ENCODE measurements at regions not wholly inside any gene's neighbourhood (a gene's known extent, or its start where the extent isn't known, plus 50 kb on each side); places are given as distances from the start of the nearest gene placed in this dataset.

DNA sequence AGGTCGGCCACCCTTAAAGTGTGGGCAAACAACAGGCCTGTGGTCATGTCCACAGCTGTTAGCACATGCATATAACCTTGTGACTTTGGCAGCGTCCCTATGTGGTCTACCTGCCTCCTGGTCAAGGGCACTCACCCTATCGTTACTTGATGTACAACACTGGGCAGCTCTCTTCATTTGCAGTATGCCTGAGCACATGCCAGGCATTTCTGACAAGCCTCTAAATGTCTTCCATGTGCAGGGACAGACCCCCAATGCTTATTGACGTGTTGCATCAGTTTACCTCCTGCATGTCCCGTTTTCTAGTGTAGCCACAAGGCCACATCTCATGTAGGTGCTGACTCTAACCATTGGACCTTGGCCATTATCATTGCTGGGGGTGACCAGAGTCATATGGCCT lies 731.7 kb upstream of the MIR17HG start:
- Histone ChIP-seq H3K79me2 (no peaks in the 10 kb centered on the region), H3K9me3 (ENCODE audit: low read depth) (no peaks in the 10 kb centered on the region), H3K9me2 (replicated peaks; ENCODE audit: insufficient read depth) (no peaks in the 10 kb centered on the region), H4K20me1 (ENCODE audit: insufficient read depth, poor library complexity, severe bottlenecking) (no peaks in the 10 kb centered on the region), H3K27me3 (no peaks in the 10 kb centered on the region), H3K4me1 (ENCODE audit: insufficient read depth) (no peaks in the 10 kb centered on the region), H3K27ac (no peak overlapping the region), H3K4me2 (no peak overlapping the region), H2AFZ (no peak overlapping the region), H3K4me3 (no peak overlapping the region), H3K36me3 (replicated peaks; ENCODE audit: insufficient read depth, low read depth) (no peaks in the 10 kb centered on the region)
- TF ChIP-seq EZH2 (IDR thresholded peaks at IDR 0.05; ENCODE audit: borderline replicate concordance): no peak
- TF ChIP-seq, protein P1, sequence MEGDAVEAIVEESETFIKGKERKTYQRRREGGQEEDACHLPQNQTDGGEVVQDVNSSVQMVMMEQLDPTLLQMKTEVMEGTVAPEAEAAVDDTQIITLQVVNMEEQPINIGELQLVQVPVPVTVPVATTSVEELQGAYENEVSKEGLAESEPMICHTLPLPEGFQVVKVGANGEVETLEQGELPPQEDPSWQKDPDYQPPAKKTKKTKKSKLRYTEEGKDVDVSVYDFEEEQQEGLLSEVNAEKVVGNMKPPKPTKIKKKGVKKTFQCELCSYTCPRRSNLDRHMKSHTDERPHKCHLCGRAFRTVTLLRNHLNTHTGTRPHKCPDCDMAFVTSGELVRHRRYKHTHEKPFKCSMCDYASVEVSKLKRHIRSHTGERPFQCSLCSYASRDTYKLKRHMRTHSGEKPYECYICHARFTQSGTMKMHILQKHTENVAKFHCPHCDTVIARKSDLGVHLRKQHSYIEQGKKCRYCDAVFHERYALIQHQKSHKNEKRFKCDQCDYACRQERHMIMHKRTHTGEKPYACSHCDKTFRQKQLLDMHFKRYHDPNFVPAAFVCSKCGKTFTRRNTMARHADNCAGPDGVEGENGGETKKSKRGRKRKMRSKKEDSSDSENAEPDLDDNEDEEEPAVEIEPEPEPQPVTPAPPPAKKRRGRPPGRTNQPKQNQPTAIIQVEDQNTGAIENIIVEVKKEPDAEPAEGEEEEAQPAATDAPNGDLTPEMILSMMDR (IDR thresholded peaks at IDR 0.05; ENCODE audit: poor library complexity): no peak
- no peak for DNase-seq (ENCODE audit: low spot score)
- WGBS (ENCODE audit: low lambda C conversion rate, missing lambda C conversion rate): 95% methylated on average over 5 of the region's 5 CpGs

DNA sequence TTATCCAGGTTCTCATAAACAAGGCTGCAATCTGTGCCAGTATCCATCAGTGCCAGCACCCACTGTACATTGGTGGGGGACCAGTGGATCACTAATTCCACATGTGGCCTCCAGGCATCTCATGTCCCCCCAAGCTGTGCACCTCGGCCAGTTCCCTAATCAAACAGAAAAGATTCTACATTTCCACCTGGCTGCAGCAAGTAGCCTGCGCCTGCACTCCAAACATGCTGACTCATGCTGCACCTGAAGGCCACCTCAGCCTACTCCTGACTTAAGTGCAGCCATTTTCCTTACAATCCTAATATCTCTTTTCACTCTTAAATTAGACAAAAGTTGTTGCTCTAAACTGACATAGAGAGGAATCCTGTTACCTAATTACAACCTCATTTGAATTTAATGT lies 729.4 kb upstream of the MIR17HG start:
- DNase-seq (ENCODE audit: low spot score): no peak
- H3K4me1 ChIP-seq (ENCODE audit: insufficient read depth): no peaks in the 10 kb centered on the region
- H3K4me3 ChIP-seq: no peak overlapping the region
- H3K27ac ChIP-seq: no peak overlapping the region
- no peak overlapping the region for H3K4me2 ChIP-seq
- H3K9me2 ChIP-seq (replicated peaks; ENCODE audit: insufficient read depth): no peaks in the 10 kb centered on the region
- TF ChIP-seq, protein P1 (IDR thresholded peaks at IDR 0.05; ENCODE audit: poor library complexity): no peak
- no peak for TF ChIP-seq EZH2 (IDR thresholded peaks at IDR 0.05; ENCODE audit: borderline replicate concordance)
- no peak for TF ChIP-seq EZH2phosphoT487 (IDR thresholded peaks at IDR 0.05; ENCODE audit: low read depth, severe bottlenecking, unreplicated experiment)
- no peaks in the 10 kb centered on the region for H3K9me3 ChIP-seq (ENCODE audit: low read depth)
- H3K79me2 ChIP-seq: no peaks in the 10 kb centered on the region
- H4K20me1 ChIP-seq (ENCODE audit: insufficient read depth, poor library complexity, severe bottlenecking): no peaks in the 10 kb centered on the region
- no peaks in the 10 kb centered on the region for H3K27me3 ChIP-seq
- 95% methylated on average over 2 of the region's 2 CpGs for WGBS (ENCODE audit: low lambda C conversion rate, missing lambda C conversion rate)
- H3K36me3 ChIP-seq (replicated peaks; ENCODE audit: insufficient read depth, low read depth): no peaks in the 10 kb centered on the region
- no peak overlapping the region for H2AFZ ChIP-seq

DNA sequence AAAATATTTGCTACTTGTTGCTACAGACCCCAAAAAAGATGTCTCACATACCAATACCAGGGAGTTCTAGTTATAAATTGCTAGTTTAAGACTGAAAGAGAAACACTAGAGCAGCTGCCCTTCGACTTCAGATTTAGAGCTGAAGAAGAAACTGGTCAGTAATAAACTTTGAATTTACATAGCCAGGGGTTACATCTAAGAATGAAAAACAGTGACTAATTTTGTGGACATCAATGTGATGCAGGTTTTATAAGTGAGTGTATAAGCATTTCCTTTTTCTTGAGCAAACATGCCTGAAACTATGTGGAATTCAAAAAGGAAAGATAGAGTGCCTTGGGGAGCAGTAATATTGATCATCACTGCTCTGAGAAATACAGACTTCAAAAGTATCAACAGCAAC lies 724.9 kb upstream of the MIR17HG start:
- TF ChIP-seq EZH2 (IDR thresholded peaks at IDR 0.05; ENCODE audit: borderline replicate concordance): no peak
- TF ChIP-seq, protein P1 (IDR thresholded peaks at IDR 0.05; ENCODE audit: poor library complexity): no peak

More for the DNA sequence above, 724.9 kb upstream of the MIR17HG start:
- H3K27me3 ChIP-seq: no peaks in the 10 kb centered on the region
- H3K4me2 ChIP-seq: no peak overlapping the region
- no peak overlapping the region for H3K4me3 ChIP-seq
- DNase-seq (ENCODE audit: low spot score): no peak
- H3K9me3 ChIP-seq (ENCODE audit: low read depth): no peaks in the 10 kb centered on the region
- no peaks in the 10 kb centered on the region for H4K20me1 ChIP-seq (ENCODE audit: insufficient read depth, poor library complexity, severe bottlenecking)
- H3K27ac ChIP-seq: no peak overlapping the region
- H3K79me2 ChIP-seq: no peaks in the 10 kb centered on the region
- WGBS (ENCODE audit: low lambda C conversion rate, missing lambda C conversion rate): 75% methylated on average over 1 of the region's 1 CpG
- H3K4me1 ChIP-seq (ENCODE audit: insufficient read depth): no peaks in the 10 kb centered on the region
- H2AFZ ChIP-seq: no peak overlapping the region
- no peaks in the 10 kb centered on the region for H3K36me3 ChIP-seq (replicated peaks; ENCODE audit: insufficient read depth, low read depth)
- H3K9me2 ChIP-seq (replicated peaks; ENCODE audit: insufficient read depth): no peaks in the 10 kb centered on the region
